T-helper 1 cell treated with Interleukin-12 subunit alpha and Interleukin-12 subunit beta and Interleukin-4 antibody, amounts not matched to agents 30 μg/mL and 1 μg/mL, for 36 hours (primary cell): ENCODE measurements at regions not wholly inside any gene's neighbourhood (a gene's known extent, or its start where the extent isn't known, plus 50 kb on each side); places are given as distances from the start of the nearest gene placed in this dataset.
A peak's percentile ranks its signal among the peaks of the same experiment; 100 is the strongest.
"Not testable (repeated sequence)": the region's sequence is repeated elsewhere in the genome, so short reads cannot be mapped to it uniquely, and the experiment has no call there.

Experiments used
- H3K27ac Mint-ChIP-seq: one replicate; pipeline ENCODE4 v1.8.0; 2021; ENCODE audit warnings: mild to moderate bottlenecking, mixed read lengths
- H3K27me3 Mint-ChIP-seq: one replicate; pipeline ENCODE4 v1.8.0; 2021; ENCODE audit warnings: low read depth, mixed read lengths
- H3K36me3 Mint-ChIP-seq: one replicate; pipeline ENCODE4 v1.8.0; 2021; ENCODE audit warnings: low read depth, mixed read lengths
- H3K4me1 Mint-ChIP-seq: one replicate; pipeline ENCODE4 v1.8.0; 2021; ENCODE audit warnings: low read depth, mixed read lengths
- H3K4me3 Mint-ChIP-seq: one replicate; pipeline ENCODE4 v1.8.0; 2021; ENCODE audit warnings: mild to moderate bottlenecking, moderate library complexity, mixed read lengths
- H3K9me3 Mint-ChIP-seq: one replicate; pipeline ENCODE4 v1.8.0; 2021; ENCODE audit warnings: mixed read lengths

DNA sequence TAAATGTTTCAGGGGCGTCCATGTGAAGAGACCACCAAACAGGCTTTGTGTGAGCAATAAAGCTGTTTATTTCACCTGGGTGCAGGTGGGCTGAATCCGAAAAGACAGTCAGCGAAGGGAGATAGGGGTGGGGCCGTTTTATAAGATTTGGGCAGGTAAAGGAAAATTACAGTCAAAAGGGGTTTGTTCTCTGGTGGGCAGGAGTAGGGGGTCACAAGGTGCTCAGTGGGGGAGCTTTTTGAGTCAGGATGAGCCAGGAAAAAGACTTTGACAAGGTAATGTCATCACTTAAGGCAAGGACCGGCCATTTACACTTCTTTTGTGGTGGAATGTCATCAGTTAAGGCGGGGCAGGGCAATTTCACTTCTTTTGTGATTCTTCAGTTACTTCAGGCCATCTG is 542.4 kb upstream of the BOD1L1 start:
- H3K9me3 Mint-ChIP-seq, H3K27me3 Mint-ChIP-seq, H3K36me3 Mint-ChIP-seq, H3K4me1 Mint-ChIP-seq, H3K27ac Mint-ChIP-seq, H3K4me3 Mint-ChIP-seq: not testable (repeated sequence)

DNA sequence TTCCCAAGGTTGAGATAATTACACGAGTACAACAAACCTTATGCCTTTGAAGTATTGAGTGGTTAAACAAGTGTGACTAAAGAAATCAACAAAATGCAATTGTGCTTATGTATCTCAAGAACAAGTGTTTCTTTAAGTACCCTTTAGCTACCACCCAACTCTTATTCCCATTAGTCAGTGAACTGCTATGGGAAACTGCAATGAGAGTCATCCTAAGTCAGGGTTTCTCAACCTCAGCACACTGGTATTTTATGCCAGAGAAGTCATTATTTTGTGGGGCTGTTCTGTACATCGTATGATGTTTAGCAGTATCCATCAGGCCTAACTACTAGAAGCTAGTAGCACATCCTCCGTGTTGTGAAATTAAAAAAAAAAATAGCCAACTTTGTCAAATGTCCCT is 549.1 kb upstream of the BOD1L1 start:
- no peak overlapping the region for H3K27ac Mint-ChIP-seq
- H3K36me3 Mint-ChIP-seq: no peaks in the 10 kb centered on the region
- peaks cover 7% of the 10 kb centered on the region for H3K9me3 Mint-ChIP-seq
- no peaks in the 10 kb centered on the region for H3K27me3 Mint-ChIP-seq
- no peak overlapping the region for H3K4me3 Mint-ChIP-seq
- H3K4me1 Mint-ChIP-seq: peaks cover 15% of the 10 kb centered on the region

DNA sequence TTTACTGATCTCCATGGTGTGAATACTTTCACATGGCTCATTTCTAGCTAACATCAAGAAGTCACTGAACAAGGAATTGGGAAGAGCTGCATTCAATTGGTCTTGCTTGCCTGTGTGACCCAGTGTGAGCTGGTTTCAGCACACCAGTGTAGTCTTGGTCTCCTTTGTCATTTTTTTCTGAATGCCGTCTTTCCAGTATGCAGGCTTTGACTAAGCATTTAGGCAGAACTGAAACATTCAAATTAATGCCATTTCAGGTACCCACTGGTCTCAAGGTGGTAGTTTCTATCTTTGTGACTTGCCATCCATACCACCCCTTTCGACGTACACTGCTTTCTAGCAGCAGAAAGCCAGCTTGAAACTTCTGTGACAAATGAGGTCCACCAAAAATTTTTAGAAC is 550.5 kb upstream of the BOD1L1 start:
- H3K4me3 Mint-ChIP-seq: peak overlapping the region; percentile 27
- H3K27me3 Mint-ChIP-seq: no peaks in the 10 kb centered on the region

DNA sequence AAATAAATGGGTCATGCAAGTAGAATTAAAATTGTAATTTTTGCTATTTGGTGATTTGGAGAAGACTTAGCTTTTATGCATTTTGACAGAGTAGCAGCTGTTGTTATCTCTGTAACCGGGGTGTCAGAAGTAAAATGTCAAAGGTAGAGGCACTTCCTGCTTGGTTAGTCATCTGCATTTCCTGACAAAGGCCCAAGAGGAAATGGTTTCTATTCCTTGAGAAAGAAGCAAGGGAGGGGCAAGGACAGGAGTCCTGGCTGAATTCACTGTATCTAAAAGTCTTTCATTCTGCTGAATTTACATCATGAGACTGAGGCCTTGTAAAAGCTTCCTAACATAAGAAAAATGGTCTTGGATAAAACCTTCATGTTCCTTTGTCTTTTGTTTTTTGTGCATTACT is 550.9 kb upstream of the BOD1L1 start:
- Mint-ChIP-seq H3K4me3 (peak overlapping the region; percentile 27), H3K9me3 (peaks cover 7% of the 10 kb centered on the region), H3K4me1 (peaks cover 15% of the 10 kb centered on the region), H3K27ac (peak overlapping the region; percentile 49), H3K27me3 (no peaks in the 10 kb centered on the region), H3K36me3 (no peaks in the 10 kb centered on the region)

More for the DNA sequence above, 550.5 kb upstream of the BOD1L1 start:
- peak overlapping the region; percentile 49 for H3K27ac Mint-ChIP-seq
- peaks cover 15% of the 10 kb centered on the region for H3K4me1 Mint-ChIP-seq
- no peaks in the 10 kb centered on the region for H3K36me3 Mint-ChIP-seq
- H3K9me3 Mint-ChIP-seq: peaks cover 7% of the 10 kb centered on the region

DNA sequence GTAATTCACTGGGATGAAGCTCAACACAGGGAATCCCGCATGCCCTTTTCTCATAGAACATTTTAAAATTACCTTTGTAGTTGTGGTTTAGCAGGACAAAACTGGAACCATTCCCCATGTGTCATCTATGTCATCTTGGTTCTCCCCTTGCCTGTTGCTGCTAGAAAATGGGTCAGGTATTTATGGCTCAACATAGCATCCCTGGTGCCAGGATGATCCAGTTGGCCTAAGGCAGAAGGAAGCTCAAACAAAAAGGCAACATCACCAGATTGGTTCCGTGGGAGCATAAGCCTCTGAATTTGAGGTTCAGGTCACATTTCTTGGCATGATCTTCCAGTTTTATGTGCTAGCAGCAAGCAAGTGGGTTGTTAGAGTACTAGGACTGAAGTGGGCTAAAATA is 552.6 kb upstream of the BOD1L1 start:
- H3K27me3 Mint-ChIP-seq: no peaks in the 10 kb centered on the region

DNA sequence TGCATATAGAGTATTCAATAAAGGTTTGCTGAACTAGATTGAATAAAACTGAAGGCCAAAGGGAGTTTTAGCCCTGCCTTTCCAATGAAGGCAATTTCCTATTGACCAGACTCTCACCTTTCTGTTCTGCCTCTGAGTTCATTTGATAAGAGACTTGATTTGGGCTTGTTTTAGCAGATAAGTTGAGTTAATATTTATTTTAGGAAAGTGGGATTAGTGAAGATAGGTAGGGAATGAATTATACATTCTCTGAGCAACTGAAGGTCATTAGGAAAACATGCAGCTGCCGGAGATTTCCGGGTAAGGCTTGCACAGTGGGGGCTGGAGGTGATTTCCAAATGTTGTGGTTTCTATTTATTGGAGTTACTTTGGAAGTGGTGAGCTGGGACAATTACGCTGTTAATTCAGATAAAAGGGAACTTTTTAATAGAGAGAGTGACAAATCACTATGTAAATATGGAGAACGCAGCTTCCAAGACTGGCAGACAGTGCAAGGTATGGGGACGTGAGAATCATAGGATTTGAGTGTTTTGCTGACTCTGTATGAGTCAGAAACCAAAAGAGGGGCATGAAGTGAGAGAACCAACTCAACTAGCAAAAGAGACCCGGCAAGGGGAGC is 553.6 kb upstream of the BOD1L1 start:
- H3K36me3 Mint-ChIP-seq: no peaks in the 10 kb centered on the region
- H3K27me3 Mint-ChIP-seq: no peaks in the 10 kb centered on the region
- H3K9me3 Mint-ChIP-seq: peaks cover 7% of the 10 kb centered on the region
- no peak overlapping the region for H3K4me3 Mint-ChIP-seq
- H3K27ac Mint-ChIP-seq: no peak overlapping the region
- peaks cover 15% of the 10 kb centered on the region for H3K4me1 Mint-ChIP-seq

More for the DNA sequence above, 552.6 kb upstream of the BOD1L1 start:
- peaks cover 7% of the 10 kb centered on the region for H3K9me3 Mint-ChIP-seq
- no peak overlapping the region for H3K27ac Mint-ChIP-seq
- peaks cover 15% of the 10 kb centered on the region for H3K4me1 Mint-ChIP-seq
- H3K36me3 Mint-ChIP-seq: no peaks in the 10 kb centered on the region
- no peak overlapping the region for H3K4me3 Mint-ChIP-seq

DNA sequence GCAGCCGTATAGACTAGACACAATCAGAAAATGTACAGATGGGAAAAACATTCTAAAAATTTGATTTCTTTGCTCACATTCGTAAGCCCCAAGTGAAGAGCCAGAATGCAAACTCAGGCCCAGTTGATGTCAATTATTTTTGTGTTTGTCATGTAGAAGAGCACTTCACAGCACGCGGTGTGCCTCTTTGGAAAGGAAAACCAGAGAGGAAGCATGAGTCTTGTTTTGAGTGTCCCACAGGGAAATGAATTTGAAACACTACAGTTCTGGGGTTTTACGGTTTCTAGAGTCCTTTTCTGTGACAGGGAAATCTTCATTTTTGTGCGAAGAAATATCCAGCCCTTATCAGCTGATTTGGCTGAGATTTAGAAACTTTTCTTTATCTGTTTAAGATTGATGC is 554.6 kb upstream of the BOD1L1 start:
- Mint-ChIP-seq H3K27ac (no peak overlapping the region), H3K4me3 (no peak overlapping the region), H3K9me3 (peaks cover 7% of the 10 kb centered on the region), H3K4me1 (peaks cover 12% of the 10 kb centered on the region), H3K36me3 (no peaks in the 10 kb centered on the region), H3K27me3 (no peaks in the 10 kb centered on the region)

DNA sequence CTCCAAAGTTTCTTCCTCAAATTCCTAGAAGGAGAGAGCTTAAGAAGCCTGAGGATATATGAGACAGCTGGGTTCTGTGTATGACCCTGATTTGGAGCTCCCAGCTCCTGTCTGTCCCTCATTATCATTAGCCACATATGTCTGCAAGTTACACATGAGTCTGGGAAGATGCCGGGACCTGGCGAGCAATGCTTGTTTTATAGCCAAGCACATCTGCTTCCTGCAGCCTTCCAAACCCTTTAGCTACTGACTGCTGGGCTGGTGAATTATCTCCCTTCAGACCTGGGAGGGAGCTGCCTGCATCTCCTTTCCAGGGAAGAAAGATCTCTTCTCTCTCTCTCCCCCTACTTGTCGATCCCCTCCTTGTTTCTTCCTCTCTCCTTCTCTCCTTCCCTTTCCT is 556.7 kb upstream of the BOD1L1 start:
- no peak overlapping the region for H3K4me3 Mint-ChIP-seq
- peaks cover 7% of the 10 kb centered on the region for H3K9me3 Mint-ChIP-seq

DNA sequence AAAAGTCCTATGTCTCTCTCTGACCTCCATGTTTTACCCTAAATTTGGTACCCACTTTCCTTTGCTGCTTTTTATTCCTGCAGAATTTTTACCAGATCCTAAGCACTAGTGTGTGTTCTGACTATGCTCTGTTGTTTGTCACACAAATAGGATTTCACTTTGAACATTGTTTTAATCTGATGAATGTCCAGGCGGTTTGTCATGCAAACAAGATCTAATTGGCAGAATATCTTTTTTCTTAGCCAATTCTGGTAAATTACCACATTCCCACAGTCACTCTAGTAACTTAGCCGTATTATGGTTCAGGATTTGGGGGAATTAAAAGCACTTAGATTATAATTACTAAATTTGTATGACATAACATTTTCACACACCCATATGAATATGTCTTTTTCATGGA is 557.2 kb upstream of the BOD1L1 start:
- Mint-ChIP-seq H3K9me3 (peaks cover 5% of the 10 kb centered on the region), H3K27me3 (no peaks in the 10 kb centered on the region), H3K4me1 (peaks cover 1% of the 10 kb centered on the region), H3K4me3 (no peak overlapping the region), H3K36me3 (no peaks in the 10 kb centered on the region), H3K27ac (no peak overlapping the region)

More for the DNA sequence above, 556.7 kb upstream of the BOD1L1 start:
- Mint-ChIP-seq H3K27me3 (no peaks in the 10 kb centered on the region), H3K4me1 (peaks cover 1% of the 10 kb centered on the region), H3K27ac (no peak overlapping the region), H3K36me3 (no peaks in the 10 kb centered on the region)

DNA sequence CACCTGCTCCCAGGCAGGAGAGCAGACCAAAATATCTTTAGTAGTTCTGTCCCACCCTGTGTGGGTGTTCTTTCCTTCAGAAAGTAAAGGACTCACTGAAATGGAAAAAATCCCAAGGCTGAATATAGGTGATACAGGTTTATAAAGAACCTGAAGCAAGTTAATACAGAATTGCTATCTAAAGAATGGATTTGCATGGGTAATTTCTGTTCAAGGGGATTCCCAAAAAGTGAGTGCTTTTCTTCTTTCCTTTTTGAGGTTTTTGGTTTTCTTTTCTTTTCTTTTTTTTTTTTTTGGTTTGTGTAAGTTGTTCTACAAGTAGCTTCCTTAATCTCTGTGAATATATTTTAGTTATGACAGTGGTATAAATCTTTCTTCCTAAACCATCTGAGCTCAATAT is 560.7 kb upstream of the BOD1L1 start:
- Mint-ChIP-seq H3K36me3 (no peaks in the 10 kb centered on the region), H3K9me3 (no peaks in the 10 kb centered on the region), H3K27ac (no peak overlapping the region), H3K4me1 (peaks cover 1% of the 10 kb centered on the region), H3K27me3 (no peaks in the 10 kb centered on the region), H3K4me3 (no peak overlapping the region)

DNA sequence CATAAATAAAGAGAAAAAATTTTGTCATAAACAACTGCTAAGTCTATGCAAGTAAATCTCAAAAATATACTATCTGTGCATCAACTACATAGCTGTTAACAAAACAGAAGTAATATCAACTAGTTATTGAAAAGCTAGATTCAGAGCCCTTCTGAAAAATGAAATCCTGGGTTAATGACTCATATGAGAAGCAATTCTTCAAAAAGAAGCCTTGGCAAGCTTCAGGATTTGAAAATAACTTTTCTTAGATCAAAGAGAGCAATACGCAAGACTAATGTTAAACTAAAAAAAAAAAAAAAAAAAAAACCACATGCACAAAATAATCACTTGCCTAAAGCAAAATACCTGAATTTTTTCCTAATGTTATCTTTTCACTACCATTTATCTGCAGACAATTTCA is 566.1 kb upstream of the BOD1L1 start:
- H3K9me3 Mint-ChIP-seq: no peaks in the 10 kb centered on the region
- no peak overlapping the region for H3K27ac Mint-ChIP-seq
- no peaks in the 10 kb centered on the region for H3K36me3 Mint-ChIP-seq
- no peak overlapping the region for H3K4me3 Mint-ChIP-seq
- H3K4me1 Mint-ChIP-seq: no peaks in the 10 kb centered on the region
- no peaks in the 10 kb centered on the region for H3K27me3 Mint-ChIP-seq

DNA sequence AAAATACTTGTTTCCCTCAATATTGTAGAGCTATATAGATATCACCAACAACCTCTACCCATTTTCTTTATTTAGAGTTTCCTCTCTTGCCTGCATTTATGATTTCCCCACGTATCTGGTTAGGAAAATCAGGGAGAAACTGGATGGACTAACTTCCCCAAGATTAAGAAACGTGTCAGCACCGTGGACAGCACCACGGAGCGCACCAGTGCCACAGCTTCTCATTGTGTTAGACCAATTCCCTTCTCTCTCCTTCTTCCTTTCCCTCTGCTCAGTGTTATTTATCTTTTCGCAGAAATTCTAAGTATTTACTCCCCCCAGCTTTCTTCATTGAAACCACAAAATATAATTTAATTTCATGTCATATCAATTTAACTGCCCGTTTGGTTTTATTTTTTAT is 568.6 kb upstream of the BOD1L1 start:
- Mint-ChIP-seq H3K4me3 (no peak overlapping the region), H3K27ac (no peak overlapping the region)

DNA sequence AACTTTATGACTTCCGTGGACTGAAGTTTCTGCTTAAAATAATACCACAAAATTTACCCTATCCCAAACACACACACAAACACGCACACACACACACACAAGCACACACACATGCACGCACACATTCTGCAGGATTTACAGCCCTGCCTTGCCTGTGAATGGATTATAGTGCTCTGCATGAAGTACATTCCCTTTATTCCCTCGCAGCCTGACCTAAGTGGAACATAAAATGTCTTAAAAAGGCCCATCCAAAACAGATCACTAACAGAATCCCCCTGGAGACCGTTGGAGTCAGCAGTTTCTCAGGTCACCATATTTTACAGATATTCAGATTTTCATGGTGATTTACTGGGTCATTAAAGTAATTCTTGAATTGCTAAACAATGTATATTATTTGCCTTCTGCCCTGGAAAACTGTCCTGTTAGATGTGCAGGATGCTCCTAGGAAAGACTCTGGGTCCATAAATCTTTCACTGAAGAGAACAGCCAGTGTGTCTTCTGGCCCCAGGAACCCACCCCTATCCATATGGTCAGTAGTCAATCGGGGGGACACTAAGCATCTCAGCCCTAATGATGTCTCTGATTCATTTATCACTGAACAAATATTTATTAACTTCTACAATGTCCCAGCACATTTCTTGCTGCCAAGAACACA is 587.7 kb upstream of the BOD1L1 start:
- no peaks in the 10 kb centered on the region for H3K36me3 Mint-ChIP-seq
- H3K27me3 Mint-ChIP-seq: no peaks in the 10 kb centered on the region
- H3K4me3 Mint-ChIP-seq: no peak overlapping the region
- H3K27ac Mint-ChIP-seq: no peak overlapping the region
- peaks cover 8% of the 10 kb centered on the region for H3K9me3 Mint-ChIP-seq
- no peaks in the 10 kb centered on the region for H3K4me1 Mint-ChIP-seq

More for the DNA sequence above, 568.6 kb upstream of the BOD1L1 start:
- Mint-ChIP-seq H3K36me3 (no peaks in the 10 kb centered on the region), H3K9me3 (no peaks in the 10 kb centered on the region), H3K27me3 (no peaks in the 10 kb centered on the region), H3K4me1 (no peaks in the 10 kb centered on the region)

DNA sequence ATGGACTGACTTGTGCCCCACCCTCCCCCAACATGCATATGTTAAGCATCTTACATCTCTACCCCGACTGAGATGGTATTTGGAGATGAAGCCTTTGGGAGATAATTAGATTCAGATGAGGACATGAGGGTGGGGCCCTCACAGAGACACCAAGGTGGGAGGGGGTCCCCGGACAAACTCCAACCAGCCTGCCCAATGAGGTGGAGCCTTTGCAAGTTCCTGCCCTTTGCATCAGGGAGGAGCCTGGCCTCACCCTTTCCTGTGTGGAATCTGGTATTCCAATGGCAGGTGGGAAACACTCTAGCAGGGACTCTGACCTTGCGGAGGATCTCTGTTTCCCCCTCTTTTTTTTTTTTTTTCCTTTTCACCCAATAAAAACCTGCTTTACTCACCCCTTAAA is 589.9 kb upstream of the BOD1L1 start:
- Mint-ChIP-seq H3K27me3 (no peaks in the 10 kb centered on the region), H3K36me3 (no peaks in the 10 kb centered on the region), H3K4me1 (no peaks in the 10 kb centered on the region), H3K27ac (no peak overlapping the region), H3K9me3 (peaks cover 8% of the 10 kb centered on the region), H3K4me3 (no peak overlapping the region)

DNA sequence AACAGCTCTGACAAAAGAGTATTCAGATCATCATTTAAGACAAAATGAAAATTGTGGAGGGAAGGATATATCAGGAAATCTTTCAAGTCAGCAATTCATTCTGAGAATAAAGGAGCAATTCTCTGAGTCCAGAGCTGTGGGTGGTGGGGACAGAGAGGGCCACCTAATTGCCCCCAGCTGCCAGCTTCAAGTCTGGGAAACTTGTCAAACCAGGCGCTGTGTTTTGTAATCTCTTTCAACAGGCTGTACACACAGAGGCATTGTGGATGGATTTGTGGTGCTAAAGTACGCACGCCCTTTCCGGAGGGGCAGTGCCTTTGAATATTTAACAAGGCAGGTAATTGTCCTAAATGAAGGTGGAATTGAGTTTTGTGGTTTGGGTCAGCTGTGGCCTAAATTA is 591.1 kb upstream of the BOD1L1 start:
- Mint-ChIP-seq H3K27ac (no peak overlapping the region), H3K27me3 (no peaks in the 10 kb centered on the region), H3K9me3 (no peaks in the 10 kb centered on the region), H3K4me3 (no peak overlapping the region), H3K4me1 (no peaks in the 10 kb centered on the region), H3K36me3 (no peaks in the 10 kb centered on the region)
